ENCODE measurements at regions not wholly inside any gene's neighbourhood (a gene's known extent, or its start where the extent isn't known, plus 50 kb on each side); places are given as distances from the start of the nearest gene placed in this dataset.

DNA sequence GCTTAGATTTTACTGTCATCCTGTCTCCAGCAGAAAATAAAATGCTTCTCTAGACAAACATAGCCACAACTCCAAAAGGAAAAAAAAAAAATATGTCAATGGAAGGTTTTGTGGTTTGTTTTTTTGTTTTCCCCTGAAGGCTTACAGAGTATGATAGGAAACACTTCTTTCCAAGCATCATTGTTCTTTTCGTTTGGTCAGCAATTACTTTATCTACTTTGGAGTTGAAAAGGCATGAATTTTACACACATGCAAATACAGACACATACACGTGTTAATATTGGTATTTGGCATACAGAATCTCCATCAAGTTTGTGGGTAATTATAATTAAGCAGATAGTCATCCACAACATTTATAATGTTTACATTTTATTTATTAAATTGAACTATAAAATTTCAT lies 496.9 kb upstream of the MBL2 start:
- Mint-ChIP-seq H3K36me3 (ENCODE audit: low read depth) (0 out of 2 replicates have a peak, but pooled peaks cover 6% of the 10 kb centered on the region), H3K4me3 (no peak overlapping the region), H3K4me1 (ENCODE audit: low read depth) (no peaks in the 10 kb centered on the region), H3K27me3 (ENCODE audit: insufficient read depth) (peaks cover 3% of the 10 kb centered on the region), H3K27ac (no peak overlapping the region), H3K9me3 (peaks cover 47% of the 10 kb centered on the region)
- no peak for TF ChIP-seq CTCF (IDR thresholded peaks at IDR 0.05)
- DNase-seq = no peak

DNA sequence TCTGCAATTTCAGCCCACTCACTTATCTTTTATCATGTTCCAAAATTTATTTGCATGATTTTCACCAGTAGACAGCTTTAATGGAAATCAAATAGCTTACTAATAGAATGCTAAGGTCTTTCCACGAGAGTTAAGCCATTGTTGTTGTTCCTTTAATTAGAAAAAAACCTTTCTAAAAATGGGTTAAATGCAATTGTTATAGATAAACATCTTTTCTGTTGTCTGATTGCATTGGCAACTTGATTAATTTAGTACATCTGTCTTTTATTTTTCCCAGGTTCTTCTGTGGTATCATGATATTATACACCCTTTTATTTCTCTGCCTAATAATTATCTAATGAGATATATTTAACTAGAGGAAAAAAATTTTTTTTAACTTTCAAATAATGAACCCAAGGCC lies 487.6 kb upstream of the MBL2 start:
- TF ChIP-seq CTCF (IDR thresholded peaks at IDR 0.05) = no peak
- no peak for DNase-seq
- Mint-ChIP-seq H3K27ac (no peak overlapping the region), H3K4me1 (ENCODE audit: low read depth) (no peaks in the 10 kb centered on the region), H3K9me3 (peaks cover 18% of the 10 kb centered on the region), H3K36me3 (ENCODE audit: low read depth) (no peaks in the 10 kb centered on the region), H3K27me3 (ENCODE audit: insufficient read depth) (no peaks in the 10 kb centered on the region), H3K4me3 (no peak overlapping the region)

GRCh38 chr10:53256623-53257022 lies 484.0 kb upstream of the MBL2 start:
- Mint-ChIP-seq H3K27me3 (ENCODE audit: insufficient read depth) (no peaks in the 10 kb centered on the region), H3K4me3 (no peak overlapping the region), H3K27ac (no peak overlapping the region)

DNA sequence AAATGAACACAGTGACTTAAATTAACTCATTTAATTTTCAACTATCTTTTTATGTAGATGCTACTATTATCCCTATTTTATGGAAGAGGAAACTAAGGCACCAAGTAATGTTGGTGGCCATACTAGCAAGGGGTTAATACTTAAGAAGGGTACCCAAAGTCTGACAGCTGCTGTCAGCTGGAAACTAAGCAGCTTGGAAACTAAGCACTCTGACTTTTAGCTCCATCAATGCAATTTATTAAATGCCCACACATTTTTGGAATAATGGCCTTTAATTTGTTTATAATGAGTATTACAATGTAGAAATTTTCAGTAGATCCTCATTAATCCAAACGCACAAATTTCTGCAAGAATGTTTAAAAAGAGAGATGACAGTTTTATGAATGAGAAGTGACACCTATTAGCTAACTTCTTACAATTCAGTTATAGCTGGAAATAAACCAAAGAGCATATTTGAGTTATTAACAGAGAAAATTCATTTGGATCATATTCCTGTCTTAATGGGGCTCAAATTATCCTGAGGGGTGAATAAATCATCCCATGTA lies 483.1 kb upstream of the MBL2 start:
- H3K4me1 Mint-ChIP-seq (ENCODE audit: low read depth) = no peaks in the 10 kb centered on the region

More at GRCh38 chr10:53256623-53257022, 484.0 kb upstream of the MBL2 start:
- no peaks in the 10 kb centered on the region for H3K36me3 Mint-ChIP-seq (ENCODE audit: low read depth)
- DNase-seq = no peak
- no peak for TF ChIP-seq CTCF (IDR thresholded peaks at IDR 0.05)
- H3K4me1 Mint-ChIP-seq (ENCODE audit: low read depth) = no peaks in the 10 kb centered on the region
- H3K9me3 Mint-ChIP-seq = peaks cover 38% of the 10 kb centered on the region

GRCh38 chr10:53253221-53253620 lies 480.6 kb upstream of the MBL2 start:
- DNase-seq = no peak
- H3K27ac Mint-ChIP-seq = no peak overlapping the region
- no peaks in the 10 kb centered on the region for H3K4me1 Mint-ChIP-seq (ENCODE audit: low read depth)
- no peaks in the 10 kb centered on the region for H3K27me3 Mint-ChIP-seq (ENCODE audit: insufficient read depth)
- H3K36me3 Mint-ChIP-seq (ENCODE audit: low read depth) = no peaks in the 10 kb centered on the region
- peaks cover 50% of the 10 kb centered on the region for H3K9me3 Mint-ChIP-seq
- no peak overlapping the region for H3K4me3 Mint-ChIP-seq
- no peak for TF ChIP-seq CTCF (IDR thresholded peaks at IDR 0.05)

More for the DNA sequence above, 483.1 kb upstream of the MBL2 start:
- no peak overlapping the region for H3K4me3 Mint-ChIP-seq
- no peak for TF ChIP-seq CTCF (IDR thresholded peaks at IDR 0.05)
- H3K27me3 Mint-ChIP-seq (ENCODE audit: insufficient read depth) = no peaks in the 10 kb centered on the region
- DNase-seq = no peak
- no peaks in the 10 kb centered on the region for H3K36me3 Mint-ChIP-seq (ENCODE audit: low read depth)
- H3K9me3 Mint-ChIP-seq = peaks cover 38% of the 10 kb centered on the region
- no peak overlapping the region for H3K27ac Mint-ChIP-seq

DNA sequence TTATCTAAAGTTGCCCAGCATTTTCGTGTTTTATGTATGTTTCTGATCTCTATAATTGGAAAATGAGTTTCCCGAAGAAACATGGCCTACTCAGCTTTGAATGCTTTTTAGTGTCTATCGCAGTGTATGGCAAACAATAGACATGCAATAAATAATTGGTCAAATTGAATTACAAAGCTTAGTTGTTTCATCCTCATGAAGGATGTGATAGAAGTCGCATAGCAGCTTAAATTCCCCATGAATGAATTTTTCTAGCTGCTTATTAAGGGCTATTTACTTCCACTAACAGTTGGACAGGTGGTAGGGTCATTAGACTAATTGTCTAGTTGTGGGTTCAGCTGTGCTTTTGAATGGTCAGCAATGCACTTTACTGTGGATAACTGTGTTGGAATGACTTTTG lies 467.3 kb upstream of the MBL2 start:
- no peak for TF ChIP-seq CTCF (IDR thresholded peaks at IDR 0.05)
- H3K27me3 Mint-ChIP-seq (ENCODE audit: insufficient read depth) = no peaks in the 10 kb centered on the region; the same call in 1 of the 2 replicates
- H3K4me1 Mint-ChIP-seq (ENCODE audit: low read depth) = no peaks in the 10 kb centered on the region
- H3K36me3 Mint-ChIP-seq (ENCODE audit: low read depth) = no peaks in the 10 kb centered on the region; the same call in 1 of the 2 replicates
- DNase-seq = no peak
- no peak overlapping the region for H3K4me3 Mint-ChIP-seq
- H3K27ac Mint-ChIP-seq = no peak overlapping the region
- peaks cover 33% of the 10 kb centered on the region for H3K9me3 Mint-ChIP-seq

All from HFFc6 (cell line).